Neural progenitor cell (in vitro differentiated cells): ENCODE measurements at regions not wholly inside any gene's neighbourhood (a gene's known extent, or its start where the extent isn't known, plus 50 kb on each side); places are given as distances from the start of the nearest gene placed in this dataset.

Source experiments
- EZH2 ChIP-seq: fragments of 200-600 bp; sonication (generic); IDR thresholded peaks from 2 replicates; pipeline ENCODE4 v1.6.1; 2017; ENCODE audit warnings: antibody characterized with exemption, mild to moderate bottlenecking, moderate library complexity
- EZH2phosphoT487 ChIP-seq: fragments of 200-600 bp; sonication (generic); IDR thresholded peaks from 2 replicates; pipeline ENCODE4 v1.6.1; 2017; ENCODE audit warnings: antibody characterized with exemption
- TF ChIP-seq, protein P1 (sequence below): fragments of 200-600 bp; sonication (generic); IDR thresholded peaks from 2 replicates; pipeline ENCODE4 v1.5.1; 2017; ENCODE audit warnings: antibody characterized with exemption, mild to moderate bottlenecking

DNA sequence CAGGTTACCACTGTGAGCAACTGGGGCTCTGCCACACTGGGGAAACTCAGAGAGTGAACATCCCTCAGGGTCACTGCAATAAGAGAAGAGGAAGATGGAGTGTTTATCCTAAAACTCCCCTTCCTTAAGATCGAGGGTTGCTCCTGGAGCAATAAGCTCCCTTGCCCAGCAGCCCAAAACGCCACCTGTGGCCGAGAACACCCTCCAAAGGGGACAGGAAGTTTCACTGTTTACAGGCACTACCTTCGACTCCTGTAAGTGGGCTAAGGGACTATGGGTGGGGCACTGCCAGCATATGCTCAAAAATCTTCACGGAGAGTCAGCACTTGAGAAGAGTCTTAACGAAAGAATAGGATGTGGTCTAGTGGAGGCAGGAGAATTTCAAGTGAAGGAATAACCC is 132.5 kb downstream of the FAXC start:
- TF ChIP-seq EZH2 (no peak), EZH2phosphoT487 (no peak)
- TF ChIP-seq, protein P1, sequence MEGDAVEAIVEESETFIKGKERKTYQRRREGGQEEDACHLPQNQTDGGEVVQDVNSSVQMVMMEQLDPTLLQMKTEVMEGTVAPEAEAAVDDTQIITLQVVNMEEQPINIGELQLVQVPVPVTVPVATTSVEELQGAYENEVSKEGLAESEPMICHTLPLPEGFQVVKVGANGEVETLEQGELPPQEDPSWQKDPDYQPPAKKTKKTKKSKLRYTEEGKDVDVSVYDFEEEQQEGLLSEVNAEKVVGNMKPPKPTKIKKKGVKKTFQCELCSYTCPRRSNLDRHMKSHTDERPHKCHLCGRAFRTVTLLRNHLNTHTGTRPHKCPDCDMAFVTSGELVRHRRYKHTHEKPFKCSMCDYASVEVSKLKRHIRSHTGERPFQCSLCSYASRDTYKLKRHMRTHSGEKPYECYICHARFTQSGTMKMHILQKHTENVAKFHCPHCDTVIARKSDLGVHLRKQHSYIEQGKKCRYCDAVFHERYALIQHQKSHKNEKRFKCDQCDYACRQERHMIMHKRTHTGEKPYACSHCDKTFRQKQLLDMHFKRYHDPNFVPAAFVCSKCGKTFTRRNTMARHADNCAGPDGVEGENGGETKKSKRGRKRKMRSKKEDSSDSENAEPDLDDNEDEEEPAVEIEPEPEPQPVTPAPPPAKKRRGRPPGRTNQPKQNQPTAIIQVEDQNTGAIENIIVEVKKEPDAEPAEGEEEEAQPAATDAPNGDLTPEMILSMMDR: peak; percentile 10
